HG03457 (cell line): ENCODE measurements at regions not wholly inside any gene's neighbourhood (a gene's known extent, or its start where the extent isn't known, plus 50 kb on each side); places are given as distances from the start of the nearest gene placed in this dataset.

Experiments used
- ATAC-seq: cut with Tn5 transposase; IDR thresholded peaks from one replicate; pipeline ENCODE4 v1.9.1; 2021; ENCODE audit warnings: moderate number of reproducible peaks; ENCODE audit not compliant: unreplicated experiment

GRCh38 chr2:221848286-221848685 is 276.2 kb upstream of the EPHA4 start:
- ATAC-seq = no peak

GRCh38 chr2:221845021-221845365 is 272.9 kb upstream of the EPHA4 start:
- no peak for ATAC-seq

GRCh38 chr2:221844212-221845020 is 272.3 kb upstream of the EPHA4 start:
- ATAC-seq = no peak

GRCh38 chr2:221836095-221836494 is 264.0 kb upstream of the EPHA4 start:
- ATAC-seq = no peak

GRCh38 chr2:221833966-221834365 is 261.9 kb upstream of the EPHA4 start:
- ATAC-seq = no peak

- no peak for ATAC-seq
These were observed 258.9 kb upstream of the EPHA4 start for GRCh38 chr2:221831051-221831450.

GRCh38 chr2:221822416-221822815 is 250.3 kb upstream of the EPHA4 start:
- no peak for ATAC-seq

GRCh38 chr2:221818616-221819320 is 246.7 kb upstream of the EPHA4 start:
- ATAC-seq = no peak

GRCh38 chr2:221817878-221818277 is 245.8 kb upstream of the EPHA4 start:
- ATAC-seq = no peak

GRCh38 chr2:221817052-221817451 is 244.9 kb upstream of the EPHA4 start:
- no peak for ATAC-seq

GRCh38 chr2:221816566-221816965 is 244.5 kb upstream of the EPHA4 start:
- ATAC-seq = no peak

- no peak for ATAC-seq
These were observed 238.5 kb upstream of the EPHA4 start for GRCh38 chr2:221810650-221811049.

- ATAC-seq = no peak
These were observed 238.1 kb upstream of the EPHA4 start for GRCh38 chr2:221810245-221810644.

GRCh38 chr2:221808488-221808887 is 236.4 kb upstream of the EPHA4 start:
- ATAC-seq = no peak

GRCh38 chr2:221807706-221808105 is 235.6 kb upstream of the EPHA4 start:
- no peak for ATAC-seq

GRCh38 chr2:221802089-221802488 is 230.0 kb upstream of the EPHA4 start:
- no peak for ATAC-seq

- no peak for ATAC-seq
These were observed 220.9 kb upstream of the EPHA4 start for GRCh38 chr2:221792971-221793521.

- ATAC-seq = no peak
These were observed 219.7 kb upstream of the EPHA4 start for GRCh38 chr2:221791844-221792243.

GRCh38 chr2:221787561-221787960 is 215.5 kb upstream of the EPHA4 start:
- ATAC-seq = no peak

GRCh38 chr2:221786297-221786926 is 214.3 kb upstream of the EPHA4 start:
- no peak for ATAC-seq

GRCh38 chr2:221780281-221780688 is 208.2 kb upstream of the EPHA4 start:
- no peak for ATAC-seq

GRCh38 chr2:221779614-221780067 is 207.5 kb upstream of the EPHA4 start:
- no peak for ATAC-seq
